ENCODE measurements at regions not wholly inside any gene's neighbourhood (a gene's known extent, or its start where the extent isn't known, plus 50 kb on each side); places are given as distances from the start of the nearest gene placed in this dataset.

GRCh38 chr11:97656356-97656755 lies 1266.5 kb downstream of the JRKL start:
- no peak overlapping the region for H2AK5ac ChIP-seq (ENCODE audit: insufficient read length, low read length)
- no peak overlapping the region for H3K9ac ChIP-seq (ENCODE audit: extremely low read depth, insufficient read length, low read length)
- H3K4me1 ChIP-seq (ENCODE audit: insufficient read depth, low read length), result no peaks in the 10 kb centered on the region
- no peak overlapping the region for H3T11ph ChIP-seq (ENCODE audit: low read length)
- no peak for TF ChIP-seq CTCF (conservative IDR thresholded peaks at IDR 0.05)
- H3K14ac ChIP-seq (ENCODE audit: insufficient read depth, low read length), result no peak overlapping the region
- no peak overlapping the region for H4K8ac ChIP-seq (replicated peaks; ENCODE audit: insufficient read length, low read depth, low read length)
- no peaks in the 10 kb centered on the region for H4K20me1 ChIP-seq (ENCODE audit: control insufficient read depth, insufficient read depth, insufficient read length)
- no peak overlapping the region for H2AFZ ChIP-seq (ENCODE audit: low read length)
- DNase-seq, result no peak
- no peak overlapping the region for H2BK5ac ChIP-seq (ENCODE audit: insufficient read length, low read length)
- H3K23me2 ChIP-seq (ENCODE audit: insufficient read length, low read depth, low read length, poor library complexity, severe bottlenecking), result no peaks in the 10 kb centered on the region
- H4K5ac ChIP-seq (ENCODE audit: insufficient read length, low read depth, low read length), result no peak overlapping the region
- no peak overlapping the region for H2BK20ac ChIP-seq (ENCODE audit: low read depth, low read length, poor library complexity, severe bottlenecking)
- H3K4ac ChIP-seq (ENCODE audit: low read depth, low read length), result no peak overlapping the region
- no peak overlapping the region for H2BK12ac ChIP-seq (ENCODE audit: insufficient read length, low read depth, low read length)
- Mint-ChIP-seq H3K4me1 (no peaks in the 10 kb centered on the region), H3K27me3 (ENCODE audit: low read depth) (no peaks in the 10 kb centered on the region), H3K9me3 (peaks cover 0 to 4% of the 10 kb centered on the region in 2 experiments; a peak in 3 of 5 replicates), H3K36me3 (ENCODE audit: insufficient read depth in 1 of 3, low read depth in 3 of 3) (0 out of 7 replicates have a peak, but pooled peaks cover 0 to 3% (median 0%) of the 10 kb centered on the region in 3 experiments), H3K27ac (no peak overlapping the region), H3K4me3 (no peak overlapping the region)
- no peaks in the 10 kb centered on the region for H3K79me2 ChIP-seq (ENCODE audit: insufficient read depth, low read length)
- no peak overlapping the region for H2BK15ac ChIP-seq (ENCODE audit: low read depth, low read length)
- H3K18ac ChIP-seq (ENCODE audit: insufficient read length, low read depth, low read length), result no peak overlapping the region
- no peak overlapping the region for H3K4me2 ChIP-seq (ENCODE audit: insufficient read depth, insufficient read length, low read length)
- H3K27me3 ChIP-seq (ENCODE audit: insufficient read depth, low read length), result no peaks in the 10 kb centered on the region
- H3K9me3 ChIP-seq (ENCODE audit: control insufficient read depth, low read depth, low read length), result no peaks in the 10 kb centered on the region
- H3K56ac ChIP-seq (ENCODE audit: insufficient read length, low read depth, low read length), result no peak overlapping the region
- H3K27ac ChIP-seq (ENCODE audit: insufficient read length, low read depth, low read length), result no peak overlapping the region
- no CpG with 5 or more reads among the region's 2 CpGs for WGBS (ENCODE audit: extremely low coverage, insufficient read length, low lambda C conversion rate)
- H3K79me1 ChIP-seq (ENCODE audit: insufficient read depth, low read depth, low read length, poor library complexity, severe bottlenecking), result no peaks in the 10 kb centered on the region
- no peak overlapping the region for H2BK120ac ChIP-seq (ENCODE audit: low read depth, low read length, poor library complexity, severe bottlenecking)
- H4K91ac ChIP-seq (ENCODE audit: insufficient read length, low read depth, low read length), result no peak overlapping the region
- no peak overlapping the region for H3K23ac ChIP-seq (ENCODE audit: insufficient read length, low read depth, low read length)
